Left cardiac atrium (tissue), 4 donors: ENCODE measurements at regions not wholly inside any gene's neighbourhood (a gene's known extent, or its start where the extent isn't known, plus 50 kb on each side); places are given as distances from the start of the nearest gene placed in this dataset.
"Not testable (repeated sequence)": the region's sequence is repeated elsewhere in the genome, so short reads cannot be mapped to it uniquely, and the experiment has no call there.

Experiments
- ATAC-seq, 2 donors: fragments of 200-7000 bp; cut with Tn5 transposase; one replicate each; pipeline ENCODE4 v1.9.1; 2020; ENCODE audit warnings: mild to moderate bottlenecking in 2 of 2, moderate library complexity in 2 of 2
- DNase-seq: peaks from one replicate; pipeline ENCODE4 v3.0.0-alpha.2; 2020
- intact Hi-C, 2 donors: fragments of 100-400 bp; cut with DNase I; formaldehyde crosslinking; loops; one replicate each; pipeline versions ENCODE4 v1.14.1 to v1.15.1; 2022 to 2023
- donor health status: DM: no; HTN: yes; CAD: no.
- donor health status: DM: no; HTN: yes; CAD: no; lungs with severe emphysema.
- donor health status: DM: yes; HTN: yes; CAD: no.
- donor health status: Dilated cardiomyopathy.

GRCh38 chr4:27763830-27764525 is 903.3 kb downstream of the STIM2 start:
- ATAC-seq (no peak), DNase-seq (no peak)
- intact Hi-C loops: no loop called here

GRCh38 chr4:27764526-27764837 is 903.8 kb downstream of the STIM2 start:
- intact Hi-C loops: no loop called here
- DNase-seq: no peak
- no peak for ATAC-seq

GRCh38 chr4:27770895-27771294 is 910.3 kb downstream of the STIM2 start:
- ATAC-seq (no peak), DNase-seq (no peak)
- intact Hi-C loops: no loop called here

- DNase-seq (no peak), ATAC-seq (no peak)
- intact Hi-C loops: no loop called here
Measured at GRCh38 chr4:27775156-27775555, 914.5 kb downstream of the STIM2 start.

GRCh38 chr4:27779827-27780226 is 919.2 kb downstream of the STIM2 start:
- intact Hi-C loops: no loop called here
- ATAC-seq (no peak), DNase-seq (no peak)

- intact Hi-C loops: no loop called here
- DNase-seq (no peak), ATAC-seq (no peak)
Measured at GRCh38 chr4:27787195-27787594, 926.6 kb downstream of the STIM2 start.

GRCh38 chr4:27789773-27790172 is 929.1 kb downstream of the STIM2 start:
- no peak for ATAC-seq
- intact Hi-C loops: no loop called here
- no peak for DNase-seq

- DNase-seq: no peak
- no peak for ATAC-seq
- intact Hi-C loops: no loop called here
Measured at GRCh38 chr4:27790911-27791310, 930.3 kb downstream of the STIM2 start.

- intact Hi-C loops: no loop called here
- ATAC-seq (no peak), DNase-seq (no peak)
Measured at GRCh38 chr4:27791640-27792039, 931.0 kb downstream of the STIM2 start.

- no peak for DNase-seq
- ATAC-seq: no peak
- intact Hi-C loops: no loop called here
Measured at GRCh38 chr4:27807207-27807606, 946.6 kb downstream of the STIM2 start.

- ATAC-seq: no peak
- intact Hi-C loops: no loop called here
- no peak for DNase-seq
Measured at GRCh38 chr4:27811948-27812347, 951.3 kb downstream of the STIM2 start.

- DNase-seq, intact Hi-C loops, ATAC-seq: not testable (repeated sequence)
Measured at GRCh38 chr4:27813226-27813625, 952.6 kb downstream of the STIM2 start.

GRCh38 chr4:27813699-27814425 is 953.2 kb downstream of the STIM2 start:
- DNase-seq, ATAC-seq, intact Hi-C loops: not testable (repeated sequence)

- intact Hi-C loops: no loop called here
- no peak for DNase-seq
- no peak for ATAC-seq
Measured at GRCh38 chr4:27819246-27819645, 958.6 kb downstream of the STIM2 start.

GRCh38 chr4:27828843-27829242 is 968.2 kb downstream of the STIM2 start:
- ATAC-seq (no peak), DNase-seq (no peak)
- intact Hi-C loops: no loop called here

- ATAC-seq (no peak), DNase-seq (no peak)
- intact Hi-C loops: no loop called here
Measured at GRCh38 chr4:27830251-27830650, 969.6 kb downstream of the STIM2 start.

- intact Hi-C loops: no loop called here
- no peak for DNase-seq
- no peak for ATAC-seq
Measured at GRCh38 chr4:27835851-27836250, 975.2 kb downstream of the STIM2 start.

- ATAC-seq: no peak
- intact Hi-C loops: no loop called here
- no peak for DNase-seq
Measured at GRCh38 chr4:27836523-27836922, 975.9 kb downstream of the STIM2 start.

- ATAC-seq: no peak
- intact Hi-C loops: no loop called here
- DNase-seq: no peak
Measured at GRCh38 chr4:27843776-27844175, 983.1 kb downstream of the STIM2 start.

- no peak for DNase-seq
- intact Hi-C loops: no loop called here
- ATAC-seq: no peak
Measured at GRCh38 chr4:27844376-27844775, 983.7 kb downstream of the STIM2 start.

GRCh38 chr4:27846951-27847350 is 986.3 kb downstream of the STIM2 start:
- intact Hi-C loops: no loop called here
- ATAC-seq: no peak
- DNase-seq: no peak
